ENCODE measurements at regions not wholly inside any gene's neighbourhood (a gene's known extent, or its start where the extent isn't known, plus 50 kb on each side); places are given as distances from the start of the nearest gene placed in this dataset.

GRCh38 chr6:25038999-25039398, 103.2 kb upstream of the RIPOR2 start:
- Histone ChIP-seq H3K4me2 (ENCODE audit: extremely low read depth, insufficient read depth, low read length) (no peak overlapping the region), H3K79me2 (ENCODE audit: control insufficient read depth, insufficient read depth, low read length) (no peaks in the 10 kb centered on the region), H3K27ac (ENCODE audit: insufficient read depth, low read length) (no peak overlapping the region), H3K27me3 (ENCODE audit: control insufficient read depth, insufficient read depth, low read length) (no peaks in the 10 kb centered on the region), H3K36me3 (ENCODE audit: control insufficient read depth, insufficient read depth, low read length) (no peaks in the 10 kb centered on the region), H4K20me1 (ENCODE audit: control insufficient read depth, extremely low read depth, insufficient read depth, low read length) (no peaks in the 10 kb centered on the region), H3K4me1 (ENCODE audit: control insufficient read depth, extremely low read depth, insufficient read depth, low read length) (no peaks in the 10 kb centered on the region), H3K9me3 (ENCODE audit: control insufficient read depth, insufficient read depth, low read depth, low read length) (no peaks in the 10 kb centered on the region), H3K4me3 (replicated peaks in 1 of 4; ENCODE audit: control extremely low read depth in 1 of 4, insufficient read depth in 1 of 4, low read depth in 3 of 4, low read length in 4 of 4) (no peak overlapping the region), H3K9ac (ENCODE audit: insufficient read depth, low read length) (no peak overlapping the region), H2AFZ (ENCODE audit: low read length) (no peak overlapping the region)
- DNase-seq (ENCODE audit: low read depth in 2 of 2), result no peak
- TF ChIP-seq EZH2 (IDR thresholded peaks at IDR 0.05; ENCODE audit: low read length, missing control alignments) (no peak), CTCF (conservative IDR thresholded peaks at IDR 0.05 in 1 of 2, IDR thresholded peaks at IDR 0.05 in 1 of 2; ENCODE audit: low read depth in 1 of 2, low read length in 2 of 2) (no peak)

GRCh38 chr6:25041485-25042035, 105.8 kb upstream of the RIPOR2 start:
- Histone ChIP-seq H3K79me2 (ENCODE audit: control insufficient read depth, insufficient read depth, low read length) (no peaks in the 10 kb centered on the region), H3K4me2 (ENCODE audit: extremely low read depth, insufficient read depth, low read length) (no peak overlapping the region), H2AFZ (ENCODE audit: low read length) (no peak overlapping the region), H3K27me3 (ENCODE audit: control insufficient read depth, insufficient read depth, low read length) (no peaks in the 10 kb centered on the region), H3K9ac (ENCODE audit: insufficient read depth, low read length) (no peak overlapping the region), H3K4me1 (ENCODE audit: control insufficient read depth, extremely low read depth, insufficient read depth, low read length) (no peaks in the 10 kb centered on the region), H3K27ac (ENCODE audit: insufficient read depth, low read length) (no peak overlapping the region), H4K20me1 (ENCODE audit: control insufficient read depth, extremely low read depth, insufficient read depth, low read length) (no peaks in the 10 kb centered on the region), H3K36me3 (ENCODE audit: control insufficient read depth, insufficient read depth, low read length) (no peaks in the 10 kb centered on the region), H3K9me3 (ENCODE audit: control insufficient read depth, insufficient read depth, low read depth, low read length) (no peaks in the 10 kb centered on the region), H3K4me3 (replicated peaks in 1 of 4; ENCODE audit: control extremely low read depth in 1 of 4, insufficient read depth in 1 of 4, low read depth in 3 of 4, low read length in 4 of 4) (no peak overlapping the region)
- DNase-seq (ENCODE audit: low read depth in 2 of 2), result no peak
- no peak for TF ChIP-seq CTCF (conservative IDR thresholded peaks at IDR 0.05 in 1 of 2, IDR thresholded peaks at IDR 0.05 in 1 of 2; ENCODE audit: low read depth in 1 of 2, low read length in 2 of 2)
- TF ChIP-seq EZH2 (IDR thresholded peaks at IDR 0.05; ENCODE audit: low read length, missing control alignments), result no peak

GRCh38 chr6:25042036-25042521, 106.3 kb upstream of the RIPOR2 start:
- H2AFZ ChIP-seq (ENCODE audit: low read length), result no peak overlapping the region
- H4K20me1 ChIP-seq (ENCODE audit: control insufficient read depth, extremely low read depth, insufficient read depth, low read length), result no peaks in the 10 kb centered on the region
- no peak overlapping the region for H3K4me2 ChIP-seq (ENCODE audit: extremely low read depth, insufficient read depth, low read length)
- H3K9me3 ChIP-seq (ENCODE audit: control insufficient read depth, insufficient read depth, low read depth, low read length), result no peaks in the 10 kb centered on the region
- no peak overlapping the region for H3K4me3 ChIP-seq (replicated peaks in 1 of 4; ENCODE audit: control extremely low read depth in 1 of 4, insufficient read depth in 1 of 4, low read depth in 3 of 4, low read length in 4 of 4)
- TF ChIP-seq CTCF (conservative IDR thresholded peaks at IDR 0.05 in 1 of 2, IDR thresholded peaks at IDR 0.05 in 1 of 2; ENCODE audit: low read depth in 1 of 2, low read length in 2 of 2), result no peak
- TF ChIP-seq EZH2 (IDR thresholded peaks at IDR 0.05; ENCODE audit: low read length, missing control alignments), result no peak
- no peaks in the 10 kb centered on the region for H3K4me1 ChIP-seq (ENCODE audit: control insufficient read depth, extremely low read depth, insufficient read depth, low read length)
- no peaks in the 10 kb centered on the region for H3K36me3 ChIP-seq (ENCODE audit: control insufficient read depth, insufficient read depth, low read length)
- H3K27ac ChIP-seq (ENCODE audit: insufficient read depth, low read length), result no peak overlapping the region
- no peaks in the 10 kb centered on the region for H3K79me2 ChIP-seq (ENCODE audit: control insufficient read depth, insufficient read depth, low read length)
- H3K9ac ChIP-seq (ENCODE audit: insufficient read depth, low read length), result no peak overlapping the region
- no peak for DNase-seq (ENCODE audit: low read depth in 2 of 2)
- H3K27me3 ChIP-seq (ENCODE audit: control insufficient read depth, insufficient read depth, low read length), result no peaks in the 10 kb centered on the region

Data from fibroblast of lung (primary cell).